Spleen (tissue), 7 donors: ENCODE measurements at regions not wholly inside any gene's neighbourhood (a gene's known extent, or its start where the extent isn't known, plus 50 kb on each side); places are given as distances from the start of the nearest gene placed in this dataset.

ENCODE experiments used
- POLR2A ChIP-seq, 3 donors: fragments of 450-650 bp; IDR thresholded peaks; one replicate each; pipeline ENCODE4 v1.5.1; 2017; ENCODE audit warnings: antibody characterized with exemption in 3 of 3, mild to moderate bottlenecking in 1 of 3
- TF ChIP-seq, protein P1 (sequence below), 11 experiments: fragments of 200-600 bp in 7 of 11; fragments of 450-650 bp in 4 of 11; sonication (generic) in 4 of 11; IDR thresholded peaks in 8 of 11; conservative IDR thresholded peaks in 3 of 11; 1 replicate in 7 of 11; 2 replicates in 4 of 11; pipeline versions ENCODE4 v1.4.0 to v1.8.0; 2016 to 2021; ENCODE audit warnings: antibody characterized with exemption in 11 of 11, inconsistent platforms in 4 of 11, mild to moderate bottlenecking in 1 of 11
- donor health status: DM: no; HTN: no; CAD: no; lungs with moderate emphysema.
- donor health status: DM: no; HTN: no; CAD: no.
- donor health status: DM: no; HTN: no; CAD: no.

DNA sequence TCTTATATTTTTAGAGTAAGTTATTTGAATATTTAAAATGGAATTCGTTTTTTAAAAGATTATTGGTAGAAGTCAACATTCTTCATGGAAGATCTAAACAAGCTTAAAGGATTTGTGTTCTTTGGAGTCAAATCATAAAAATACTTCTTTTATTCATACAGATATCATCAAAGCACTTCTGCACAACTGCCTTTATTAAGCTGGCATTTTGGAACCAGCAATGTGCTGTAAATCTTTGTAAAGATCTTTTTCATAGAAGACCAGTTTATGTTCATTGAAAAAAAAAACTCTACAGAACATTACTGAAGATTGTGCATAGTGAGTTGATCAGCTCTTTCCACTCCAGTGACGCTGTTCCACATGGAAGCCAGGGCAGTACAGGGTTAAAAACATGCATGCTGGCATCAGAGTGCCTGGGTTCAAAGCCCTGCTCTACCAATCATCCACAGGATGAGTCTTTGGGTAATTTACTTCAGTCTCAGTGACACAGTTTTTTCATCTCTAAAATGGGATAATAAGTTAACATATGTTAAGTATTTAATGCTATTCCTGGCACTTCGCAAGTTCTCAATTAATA, 109.6 kb upstream of the SLC38A4 start:
- TF ChIP-seq, protein P1, sequence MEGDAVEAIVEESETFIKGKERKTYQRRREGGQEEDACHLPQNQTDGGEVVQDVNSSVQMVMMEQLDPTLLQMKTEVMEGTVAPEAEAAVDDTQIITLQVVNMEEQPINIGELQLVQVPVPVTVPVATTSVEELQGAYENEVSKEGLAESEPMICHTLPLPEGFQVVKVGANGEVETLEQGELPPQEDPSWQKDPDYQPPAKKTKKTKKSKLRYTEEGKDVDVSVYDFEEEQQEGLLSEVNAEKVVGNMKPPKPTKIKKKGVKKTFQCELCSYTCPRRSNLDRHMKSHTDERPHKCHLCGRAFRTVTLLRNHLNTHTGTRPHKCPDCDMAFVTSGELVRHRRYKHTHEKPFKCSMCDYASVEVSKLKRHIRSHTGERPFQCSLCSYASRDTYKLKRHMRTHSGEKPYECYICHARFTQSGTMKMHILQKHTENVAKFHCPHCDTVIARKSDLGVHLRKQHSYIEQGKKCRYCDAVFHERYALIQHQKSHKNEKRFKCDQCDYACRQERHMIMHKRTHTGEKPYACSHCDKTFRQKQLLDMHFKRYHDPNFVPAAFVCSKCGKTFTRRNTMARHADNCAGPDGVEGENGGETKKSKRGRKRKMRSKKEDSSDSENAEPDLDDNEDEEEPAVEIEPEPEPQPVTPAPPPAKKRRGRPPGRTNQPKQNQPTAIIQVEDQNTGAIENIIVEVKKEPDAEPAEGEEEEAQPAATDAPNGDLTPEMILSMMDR (IDR thresholded peaks at IDR 0.05 in 8 of 11, conservative IDR thresholded peaks at IDR 0.05 in 3 of 11) = no peak
- no peak for TF ChIP-seq POLR2A (IDR thresholded peaks at IDR 0.05)
